Psoas muscle (tissue), 7 donors: ENCODE measurements at regions not wholly inside any gene's neighbourhood (a gene's known extent, or its start where the extent isn't known, plus 50 kb on each side); places are given as distances from the start of the nearest gene placed in this dataset.

ENCODE experiments used
- ATAC-seq, 4 donors: fragments of 200-7000 bp; cut with Tn5 transposase; one replicate each; pipeline ENCODE4 v1.9.1; 2020; ENCODE audit warnings: moderate library complexity in 3 of 4, mild to moderate bottlenecking in 2 of 4
- DNase-seq, 2 donors: peaks; one replicate each; pipeline ENCODE4 v3.0.0-alpha.2; 2020
- H3K27ac ChIP-seq: fragments of 200-600 bp; one replicate; pipeline ENCODE4 v1.8.0; 2022
- H3K27me3 ChIP-seq, 3 donors: fragments of 200-600 bp in 1 of 3; one replicate each; pipeline versions ENCODE4 v1.6.1 to v1.8.0; 2013 to 2022; ENCODE audit warnings: low read length in 2 of 3, mild to moderate bottlenecking in 2 of 3, moderate library complexity in 1 of 3; ENCODE audit not compliant: insufficient read depth in 3 of 3
- H3K36me3 ChIP-seq, 2 donors: fragments of 200-600 bp in 1 of 2; one replicate each; pipeline versions ENCODE4 v1.6.1 to v1.8.0; 2013 to 2022; ENCODE audit warnings: low read depth in 1 of 2, mild to moderate bottlenecking in 1 of 2, moderate library complexity in 1 of 2; ENCODE audit not compliant: insufficient read depth in 1 of 2
- H3K4me1 ChIP-seq: fragments of 200-600 bp; one replicate; pipeline ENCODE4 v1.8.0; 2022
- H3K4me3 ChIP-seq: fragments of 200-600 bp; one replicate; pipeline ENCODE4 v1.8.0; 2022; ENCODE audit warnings: mild to moderate bottlenecking
- H3K9me3 ChIP-seq: fragments of 200-600 bp; one replicate; pipeline ENCODE4 v1.8.0; 2022
- WGBS, 3 donors: extraction: QIAGEN DNeasy Blood & Tissue Kit; methylation state at CpG; one replicate each; pipeline versions ENCODE4 v1.1.6 to v1.1.7; 2013; 5-methylcytosine and 5-hydroxymethylcytosine counted together
- intact Hi-C, 2 donors: fragments of 100-400 bp; cut with DNase I; formaldehyde crosslinking; loops; one replicate each; pipeline versions ENCODE4 v1.11.0 to v1.14.2; 2022
- TF ChIP-seq, protein P1 (sequence below): fragments of 200-600 bp; IDR thresholded peaks from one replicate; pipeline ENCODE4 v1.8.0; 2022; ENCODE audit warnings: antibody characterized with exemption
- donor health status: healthy with polysubstance abuse.
- donor health status: DM: no; HTN: no; CAD: no; lungs with moderate emphysema.
- donor health status: Bipolar disorder and iron deficiency.
- donor health status: healthy.
- donor health status: DM: yes; HTN: yes; CAD: no.
- donor health status: DM: no; HTN: no; CAD: no.
- donor health status: DM: yes; HTN: yes; CAD: no.

DNA sequence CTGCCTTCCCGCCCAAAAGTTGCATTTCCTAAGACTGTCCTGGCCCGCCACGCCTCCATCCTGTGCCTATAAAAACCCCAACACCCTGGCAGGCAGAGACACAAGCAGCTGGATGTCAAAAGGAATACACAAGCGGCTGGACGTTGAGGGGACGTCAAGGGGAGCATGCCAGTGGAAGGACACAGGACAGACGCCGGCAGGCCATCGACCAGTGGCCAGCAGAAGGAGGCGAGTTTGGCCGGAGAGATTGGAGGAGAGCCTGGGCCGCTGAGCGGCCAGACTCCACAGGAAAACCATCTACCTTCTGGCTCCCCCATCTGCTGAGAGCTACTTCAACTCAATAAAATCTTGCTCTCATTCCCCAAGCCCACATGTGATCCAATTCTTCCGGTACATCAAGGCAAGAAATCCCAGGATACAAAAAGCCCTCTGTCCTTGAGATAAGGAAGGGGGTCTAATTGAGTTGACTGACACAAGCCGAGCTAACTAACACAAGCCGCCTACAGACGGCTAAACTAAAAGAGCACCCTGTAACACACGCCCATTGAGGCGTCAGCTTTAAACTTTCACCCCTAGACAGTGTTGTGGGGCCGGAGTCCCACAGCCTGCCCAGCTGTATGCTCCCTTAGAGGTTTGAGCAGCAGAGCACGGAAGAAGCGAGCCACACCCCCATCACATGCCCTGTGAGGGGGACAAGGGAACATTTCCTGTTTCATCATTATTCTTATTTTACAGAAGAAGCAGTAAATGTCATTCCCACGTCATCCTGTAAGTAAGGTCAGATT lies 150.3 kb upstream of the PHYHIPL start:
- ATAC-seq = no peak
- TF ChIP-seq, protein P1, sequence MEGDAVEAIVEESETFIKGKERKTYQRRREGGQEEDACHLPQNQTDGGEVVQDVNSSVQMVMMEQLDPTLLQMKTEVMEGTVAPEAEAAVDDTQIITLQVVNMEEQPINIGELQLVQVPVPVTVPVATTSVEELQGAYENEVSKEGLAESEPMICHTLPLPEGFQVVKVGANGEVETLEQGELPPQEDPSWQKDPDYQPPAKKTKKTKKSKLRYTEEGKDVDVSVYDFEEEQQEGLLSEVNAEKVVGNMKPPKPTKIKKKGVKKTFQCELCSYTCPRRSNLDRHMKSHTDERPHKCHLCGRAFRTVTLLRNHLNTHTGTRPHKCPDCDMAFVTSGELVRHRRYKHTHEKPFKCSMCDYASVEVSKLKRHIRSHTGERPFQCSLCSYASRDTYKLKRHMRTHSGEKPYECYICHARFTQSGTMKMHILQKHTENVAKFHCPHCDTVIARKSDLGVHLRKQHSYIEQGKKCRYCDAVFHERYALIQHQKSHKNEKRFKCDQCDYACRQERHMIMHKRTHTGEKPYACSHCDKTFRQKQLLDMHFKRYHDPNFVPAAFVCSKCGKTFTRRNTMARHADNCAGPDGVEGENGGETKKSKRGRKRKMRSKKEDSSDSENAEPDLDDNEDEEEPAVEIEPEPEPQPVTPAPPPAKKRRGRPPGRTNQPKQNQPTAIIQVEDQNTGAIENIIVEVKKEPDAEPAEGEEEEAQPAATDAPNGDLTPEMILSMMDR = no peak
- Histone ChIP-seq H3K36me3 (no peaks in the 10 kb centered on the region), H3K27ac (no peak overlapping the region), H3K27me3 (no peaks in the 10 kb centered on the region), H3K4me1 (no peaks in the 10 kb centered on the region), H3K4me3 (no peak overlapping the region), H3K9me3 (no peaks in the 10 kb centered on the region)
- no peak for DNase-seq
- WGBS, 3 donors = 89 to 94% (median 92%) methylated on average over 23 of the region's 23 CpGs
- intact Hi-C loops = no loop called here

GRCh38 chr10:59027975-59028655 lies 148.3 kb upstream of the PHYHIPL start:
- H3K4me1 ChIP-seq = no peaks in the 10 kb centered on the region
- H3K9me3 ChIP-seq = no peaks in the 10 kb centered on the region
- WGBS, 3 donors = 56 to 64% (median 60%) methylated on average over 5 of the region's 5 CpGs
- no peak overlapping the region for H3K4me3 ChIP-seq
- no peaks in the 10 kb centered on the region for H3K36me3 ChIP-seq
- H3K27me3 ChIP-seq = no peaks in the 10 kb centered on the region
- DNase-seq (no peak), ATAC-seq (no peak)
- H3K27ac ChIP-seq = no peak overlapping the region
- TF ChIP-seq, protein P1 = no peak
- intact Hi-C loops = no loop called here

DNA sequence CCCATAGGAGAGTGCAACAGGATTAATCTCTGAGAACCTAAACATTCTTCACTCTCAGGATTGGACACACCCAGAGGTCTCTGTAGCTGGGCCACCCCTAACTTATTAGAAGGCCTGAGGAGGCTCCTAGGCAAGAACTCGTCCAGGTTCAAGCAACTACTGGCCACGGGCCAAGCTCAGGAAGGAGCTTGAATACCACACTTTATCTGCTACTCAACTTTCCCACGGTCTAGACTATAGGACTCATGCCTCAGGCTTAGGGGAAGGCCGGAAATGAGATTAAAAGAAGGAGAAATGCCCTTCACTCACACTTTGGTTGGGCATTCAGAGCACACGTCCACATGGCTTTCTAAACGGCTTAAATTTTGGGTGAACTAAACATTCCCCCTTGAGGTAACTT lies 142.8 kb upstream of the PHYHIPL start:
- H3K27me3 ChIP-seq = no peaks in the 10 kb centered on the region
- H3K4me1 ChIP-seq = no peaks in the 10 kb centered on the region
- ATAC-seq (no peak), DNase-seq (no peak)
- no peaks in the 10 kb centered on the region for H3K9me3 ChIP-seq
- intact Hi-C loops = no loop called here
- H3K27ac ChIP-seq = no peak overlapping the region
- no peak overlapping the region for H3K4me3 ChIP-seq
- WGBS, 3 donors = 66 to 72% (median 70%) methylated on average over 6 of the region's 6 CpGs
- H3K36me3 ChIP-seq = no peaks in the 10 kb centered on the region
- TF ChIP-seq, protein P1 = no peak

DNA sequence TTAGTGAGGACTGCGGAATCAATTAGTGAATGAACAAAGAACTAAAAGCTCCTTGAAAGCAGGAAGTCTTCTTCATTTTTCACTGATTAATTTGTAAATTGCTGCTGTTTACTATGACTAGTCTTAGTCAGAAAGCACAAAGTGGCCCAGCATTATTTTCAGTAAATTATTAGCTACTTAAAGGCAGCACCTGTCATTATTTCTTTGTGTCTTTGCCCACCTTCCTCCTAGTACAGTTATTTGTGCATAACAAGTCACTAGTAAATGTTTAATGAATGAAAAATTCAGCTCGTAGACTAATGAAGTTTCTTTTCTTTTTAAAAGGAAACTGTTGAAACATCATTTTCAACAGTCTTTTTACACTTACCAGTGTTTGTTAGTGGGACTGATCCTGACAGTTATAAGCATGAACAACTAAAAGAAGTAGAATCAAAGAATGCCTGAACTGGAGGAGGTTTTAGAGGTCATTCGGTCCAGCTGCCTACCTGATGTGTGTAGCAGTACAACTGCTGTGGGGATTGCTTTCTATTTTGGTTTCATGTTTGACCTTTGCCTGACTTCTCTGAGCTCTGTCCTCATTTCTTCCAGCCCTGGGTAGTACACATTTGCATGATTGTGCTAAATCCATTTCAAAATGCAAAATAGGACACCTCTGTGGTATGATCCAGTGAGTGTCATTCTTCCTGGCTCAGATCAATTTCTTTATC lies 140.0 kb upstream of the PHYHIPL start:
- Histone ChIP-seq H3K9me3 (no peaks in the 10 kb centered on the region), H3K27me3 (no peaks in the 10 kb centered on the region), H3K4me3 (no peak overlapping the region), H3K27ac (no peak overlapping the region), H3K36me3 (no peaks in the 10 kb centered on the region), H3K4me1 (no peaks in the 10 kb centered on the region)
- WGBS, 3 donors = 69 to 86% (median 74%) methylated on average over 3 of the region's 3 CpGs
- DNase-seq = no peak
- intact Hi-C loops = no loop called here
- ATAC-seq = no peak
- TF ChIP-seq, protein P1 = no peak
